ENCODE measurements at regions not wholly inside any gene's neighbourhood (a gene's known extent, or its start where the extent isn't known, plus 50 kb on each side); places are given as distances from the start of the nearest gene placed in this dataset.

- TF ChIP-seq GABPA (tag; conservative IDR thresholded peaks at IDR 0.05; ENCODE audit: low read depth) = no peak
- TF ChIP-seq ILF3 (IDR thresholded peaks at IDR 0.05; ENCODE audit: borderline replicate concordance) = no peak
- TF ChIP-seq ZBTB40 (IDR thresholded peaks at IDR 0.05) = no peak
- TF ChIP-seq ZBTB40 (CRISPR knock-in tag; IDR thresholded peaks at IDR 0.05) = no peak
- TF ChIP-seq EP300 (IDR thresholded peaks at IDR 0.05; ENCODE audit: low read length) = no peak
- no peak for TF ChIP-seq DEAF1 (CRISPR knock-in tag; IDR thresholded peaks at IDR 0.05)
- TF ChIP-seq ZNF431 (CRISPR knock-in tag; IDR thresholded peaks at IDR 0.05) = no peak
- no peak for TF ChIP-seq TRIM28 (IDR thresholded peaks at IDR 0.05)
- TF ChIP-seq KLF1 (tag; IDR thresholded peaks at IDR 0.05) = no peak
- no peak for TF ChIP-seq TCF7L2 (IDR thresholded peaks at IDR 0.05; ENCODE audit: low read depth, low read length)
- no peak for TF ChIP-seq IRF1 (CRISPR knock-in tag; IDR thresholded peaks at IDR 0.05; ENCODE audit: borderline replicate concordance)
- TF ChIP-seq ZNF263 (CRISPR knock-in tag; IDR thresholded peaks at IDR 0.05; ENCODE audit: borderline replicate concordance) = no peak
- no peak for TF ChIP-seq EZH2 (IDR thresholded peaks at IDR 0.05; ENCODE audit: borderline replicate concordance, low read depth, low read length)
Measured at GRCh38 chr6:139577124-139577762, 202.8 kb upstream of the CITED2 start.

All from K562 (cell line).